ENCODE measurements at regions not wholly inside any gene's neighbourhood (a gene's known extent, or its start where the extent isn't known, plus 50 kb on each side); places are given as distances from the start of the nearest gene placed in this dataset.

DNA sequence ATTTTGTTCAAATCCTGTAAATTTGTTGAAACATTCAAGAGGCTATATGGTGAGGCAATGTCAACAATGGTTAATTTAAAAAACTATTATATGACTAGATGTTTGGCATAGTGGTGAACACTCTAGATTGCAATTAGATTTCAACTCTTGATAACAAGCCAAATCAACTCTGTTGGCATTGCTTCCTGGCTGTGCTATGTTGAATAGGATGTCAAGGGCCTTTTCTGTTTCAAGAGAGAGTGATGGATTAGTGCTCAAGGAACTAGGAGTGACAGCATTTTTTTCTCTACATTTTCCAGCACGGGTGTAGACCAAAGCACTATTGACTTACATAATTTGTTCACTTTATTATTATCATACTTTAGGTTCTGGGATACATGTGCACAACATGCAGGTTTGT is 172.4 kb upstream of the KCNH7 start:
- Histone ChIP-seq H3K36me3 (ENCODE audit: control insufficient read depth in 2 of 3, insufficient read depth in 3 of 3, low read length in 3 of 3) (no peaks in the 10 kb centered on the region), H3K4me3 (ENCODE audit: low read length in 3 of 3) (no peak overlapping the region), H3K9me3 (ENCODE audit: control insufficient read depth in 2 of 3, insufficient read depth in 1 of 3, low read length in 3 of 3) (peaks cover 0 to 5% (median 0%) of the 10 kb centered on the region in 3 donors), H3K27ac (ENCODE audit: low read depth in 2 of 2, low read length in 2 of 2) (no peak overlapping the region), H3K9ac (ENCODE audit: low read length in 3 of 3) (no peak overlapping the region), H3K4me1 (ENCODE audit: control insufficient read depth in 2 of 3, insufficient read depth in 2 of 3, low read depth in 1 of 3, low read length in 3 of 3) (no peaks in the 10 kb centered on the region), H3K27me3 (ENCODE audit: control insufficient read depth, insufficient read depth, low read length) (no peaks in the 10 kb centered on the region)
- TF ChIP-seq, protein P1, sequence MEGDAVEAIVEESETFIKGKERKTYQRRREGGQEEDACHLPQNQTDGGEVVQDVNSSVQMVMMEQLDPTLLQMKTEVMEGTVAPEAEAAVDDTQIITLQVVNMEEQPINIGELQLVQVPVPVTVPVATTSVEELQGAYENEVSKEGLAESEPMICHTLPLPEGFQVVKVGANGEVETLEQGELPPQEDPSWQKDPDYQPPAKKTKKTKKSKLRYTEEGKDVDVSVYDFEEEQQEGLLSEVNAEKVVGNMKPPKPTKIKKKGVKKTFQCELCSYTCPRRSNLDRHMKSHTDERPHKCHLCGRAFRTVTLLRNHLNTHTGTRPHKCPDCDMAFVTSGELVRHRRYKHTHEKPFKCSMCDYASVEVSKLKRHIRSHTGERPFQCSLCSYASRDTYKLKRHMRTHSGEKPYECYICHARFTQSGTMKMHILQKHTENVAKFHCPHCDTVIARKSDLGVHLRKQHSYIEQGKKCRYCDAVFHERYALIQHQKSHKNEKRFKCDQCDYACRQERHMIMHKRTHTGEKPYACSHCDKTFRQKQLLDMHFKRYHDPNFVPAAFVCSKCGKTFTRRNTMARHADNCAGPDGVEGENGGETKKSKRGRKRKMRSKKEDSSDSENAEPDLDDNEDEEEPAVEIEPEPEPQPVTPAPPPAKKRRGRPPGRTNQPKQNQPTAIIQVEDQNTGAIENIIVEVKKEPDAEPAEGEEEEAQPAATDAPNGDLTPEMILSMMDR (IDR thresholded peaks at IDR 0.05; ENCODE audit: borderline replicate concordance, extremely low read depth, insufficient read depth), result no peak
- FAIRE-seq (no peak), DNase-seq (no peak)
- intact Hi-C loops (cut with DNase I), result no loop called here

DNA sequence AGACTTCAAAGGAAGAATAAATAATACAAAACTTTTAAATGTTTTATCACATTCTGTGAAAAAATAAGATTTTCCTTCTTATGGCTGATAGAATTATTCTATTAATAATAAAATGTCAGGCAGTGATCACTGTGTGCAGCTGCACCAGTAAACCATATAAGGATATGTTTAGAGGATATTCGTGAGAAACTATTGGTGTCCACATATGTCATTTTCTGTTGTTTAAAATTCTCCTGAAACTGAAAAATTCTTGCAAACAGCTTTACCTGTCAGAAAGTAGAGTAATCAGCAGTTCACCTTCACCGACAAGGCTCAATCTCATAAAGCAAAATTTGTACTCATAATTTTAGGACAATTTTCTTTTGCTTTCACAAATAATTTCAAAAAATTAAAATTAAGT is 170.1 kb upstream of the KCNH7 start:
- FAIRE-seq (no peak), DNase-seq (no peak)
- no peaks in the 10 kb centered on the region for H3K27me3 ChIP-seq (ENCODE audit: control insufficient read depth, insufficient read depth, low read length)
- peaks cover 0 to 5% (median 0%) of the 10 kb centered on the region in 3 donors for H3K9me3 ChIP-seq (ENCODE audit: control insufficient read depth in 2 of 3, insufficient read depth in 1 of 3, low read length in 3 of 3)
- H3K36me3 ChIP-seq (ENCODE audit: control insufficient read depth in 2 of 3, insufficient read depth in 3 of 3, low read length in 3 of 3), result no peaks in the 10 kb centered on the region
- H3K4me1 ChIP-seq (ENCODE audit: control insufficient read depth in 2 of 3, insufficient read depth in 2 of 3, low read depth in 1 of 3, low read length in 3 of 3), result no peaks in the 10 kb centered on the region
- H3K27ac ChIP-seq (ENCODE audit: low read depth in 2 of 2, low read length in 2 of 2), result no peak overlapping the region
- TF ChIP-seq, protein P1 (IDR thresholded peaks at IDR 0.05; ENCODE audit: borderline replicate concordance, extremely low read depth, insufficient read depth), result no peak
- no peak overlapping the region for H3K9ac ChIP-seq (ENCODE audit: low read length in 3 of 3)
- intact Hi-C loops (cut with DNase I), result no loop called here
- no peak overlapping the region for H3K4me3 ChIP-seq (ENCODE audit: low read length in 3 of 3)

DNA sequence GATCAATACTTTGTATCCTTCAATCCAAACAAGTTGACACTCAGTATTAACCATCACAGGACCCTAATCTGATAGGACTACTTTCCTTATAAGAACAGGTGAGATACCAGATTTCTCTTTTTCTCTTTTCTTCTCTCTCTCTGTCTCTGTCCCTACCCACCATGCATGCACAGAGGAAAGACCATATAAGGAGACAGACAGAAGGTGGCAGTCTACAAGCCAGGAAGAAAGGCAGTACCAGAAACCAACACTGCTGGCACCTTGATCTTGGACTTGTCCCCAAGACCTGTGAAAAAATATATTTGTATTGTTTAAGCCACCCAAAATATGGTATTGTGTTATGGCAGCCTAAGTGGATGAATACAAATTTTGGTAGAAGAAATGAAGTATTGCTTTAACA is 156.2 kb upstream of the KCNH7 start:
- TF ChIP-seq, protein P1 (IDR thresholded peaks at IDR 0.05; ENCODE audit: borderline replicate concordance, extremely low read depth, insufficient read depth), result no peak
- Histone ChIP-seq H3K36me3 (ENCODE audit: control insufficient read depth in 2 of 3, insufficient read depth in 3 of 3, low read length in 3 of 3) (no peaks in the 10 kb centered on the region), H3K27ac (ENCODE audit: low read depth in 2 of 2, low read length in 2 of 2) (no peak overlapping the region), H3K4me1 (ENCODE audit: control insufficient read depth in 2 of 3, insufficient read depth in 2 of 3, low read depth in 1 of 3, low read length in 3 of 3) (no peaks in the 10 kb centered on the region), H3K27me3 (ENCODE audit: control insufficient read depth, insufficient read depth, low read length) (no peaks in the 10 kb centered on the region), H3K9ac (ENCODE audit: low read length in 3 of 3) (no peak overlapping the region), H3K4me3 (ENCODE audit: low read length in 3 of 3) (no peak overlapping the region), H3K9me3 (ENCODE audit: control insufficient read depth in 2 of 3, insufficient read depth in 1 of 3, low read length in 3 of 3) (no peaks in the 10 kb centered on the region)
- no peak for DNase-seq
- no peak for FAIRE-seq
- intact Hi-C loops (cut with DNase I), result no loop called here

DNA sequence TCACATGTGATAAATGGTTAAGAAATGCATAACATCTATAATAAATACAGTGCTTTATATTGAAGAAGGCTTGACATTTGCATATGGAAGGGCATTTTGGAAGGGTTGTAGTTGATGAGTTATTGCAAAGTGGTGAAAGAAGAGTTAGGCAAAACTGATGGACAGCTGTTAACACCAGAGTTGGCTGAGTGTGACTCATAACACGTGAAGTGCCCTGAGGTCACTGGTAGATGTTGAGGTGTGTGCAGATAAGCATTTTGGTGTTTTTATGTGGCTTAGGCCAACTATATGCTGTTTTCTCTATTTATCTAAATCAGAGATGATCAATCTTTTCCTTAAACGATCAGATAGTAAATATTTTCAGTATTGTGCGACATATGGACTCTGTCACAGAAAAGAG is 154.3 kb upstream of the KCNH7 start:
- Histone ChIP-seq H3K27ac (ENCODE audit: low read depth in 2 of 2, low read length in 2 of 2) (no peak overlapping the region), H3K27me3 (ENCODE audit: control insufficient read depth, insufficient read depth, low read length) (no peaks in the 10 kb centered on the region), H3K36me3 (ENCODE audit: control insufficient read depth in 2 of 3, insufficient read depth in 3 of 3, low read length in 3 of 3) (no peaks in the 10 kb centered on the region), H3K9ac (ENCODE audit: low read length in 3 of 3) (no peak overlapping the region), H3K9me3 (ENCODE audit: control insufficient read depth in 2 of 3, insufficient read depth in 1 of 3, low read length in 3 of 3) (no peaks in the 10 kb centered on the region), H3K4me1 (ENCODE audit: control insufficient read depth in 2 of 3, insufficient read depth in 2 of 3, low read depth in 1 of 3, low read length in 3 of 3) (no peaks in the 10 kb centered on the region), H3K4me3 (ENCODE audit: low read length in 3 of 3) (no peak overlapping the region)
- DNase-seq, result no peak
- TF ChIP-seq, protein P1 (IDR thresholded peaks at IDR 0.05; ENCODE audit: borderline replicate concordance, extremely low read depth, insufficient read depth), result no peak
- FAIRE-seq, result no peak
- intact Hi-C loops (cut with DNase I), result no loop called here
